ENCODE measurements at regions not wholly inside any gene's neighbourhood (a gene's known extent, or its start where the extent isn't known, plus 50 kb on each side); places are given as distances from the start of the nearest gene placed in this dataset.
"Not testable (repeated sequence)": the region's sequence is repeated elsewhere in the genome, so short reads cannot be mapped to it uniquely, and the experiment has no call there.

- H3K27me3 ChIP-seq (ENCODE audit: control insufficient read depth in 1 of 2, insufficient read depth in 2 of 2, low read length in 2 of 2) = no peaks in the 10 kb centered on the region
- H3K36me3 ChIP-seq (ENCODE audit: control insufficient read depth in 2 of 2, insufficient read depth in 2 of 2, low read length in 1 of 2) = no peaks in the 10 kb centered on the region
- no peak overlapping the region for H3K4me3 ChIP-seq (ENCODE audit: low read depth in 1 of 2, low read length in 2 of 2)
- peaks cover 0 to 2% of the 10 kb centered on the region in 2 donors for H3K4me1 ChIP-seq (ENCODE audit: control insufficient read depth in 2 of 2, insufficient read depth in 2 of 2, low read length in 1 of 2)
- 80 to 93% methylated on average over 1 of the region's 1 CpG for WGBS, 2 donors
- no peaks in the 10 kb centered on the region for H3K9me3 ChIP-seq (ENCODE audit: control insufficient read depth in 2 of 2, insufficient read depth in 1 of 2, low read depth in 1 of 2, low read length in 1 of 2)
- H3K27ac ChIP-seq (ENCODE audit: low read depth in 2 of 2, low read length in 1 of 2) = no peak overlapping the region
These were observed 564.2 kb downstream of the TMTC2 start for GRCh38 chr12:83250866-83251265.

GRCh38 chr12:83245156-83245555, 558.5 kb downstream of the TMTC2 start:
- Histone ChIP-seq H3K4me3 (ENCODE audit: low read depth in 1 of 2, low read length in 2 of 2) (no peak overlapping the region), H3K9me3 (ENCODE audit: control insufficient read depth in 2 of 2, insufficient read depth in 1 of 2, low read depth in 1 of 2, low read length in 1 of 2) (no peaks in the 10 kb centered on the region), H3K27me3 (ENCODE audit: control insufficient read depth in 1 of 2, insufficient read depth in 2 of 2, low read length in 2 of 2) (no peaks in the 10 kb centered on the region), H3K27ac (ENCODE audit: low read depth in 2 of 2, low read length in 1 of 2) (no peak overlapping the region), H3K4me1 (ENCODE audit: control insufficient read depth in 2 of 2, insufficient read depth in 2 of 2, low read length in 1 of 2) (peaks cover 0 to 2% of the 10 kb centered on the region in 2 donors), H3K36me3 (ENCODE audit: control insufficient read depth in 2 of 2, insufficient read depth in 2 of 2, low read length in 1 of 2) (no peaks in the 10 kb centered on the region)
- 80 to 86% methylated on average over 3 of the region's 3 CpGs for WGBS, 2 donors

- Histone ChIP-seq H3K27me3 (ENCODE audit: control insufficient read depth in 1 of 2, insufficient read depth in 2 of 2, low read length in 2 of 2) (no peaks in the 10 kb centered on the region), H3K4me3 (ENCODE audit: low read depth in 1 of 2, low read length in 2 of 2) (no peak overlapping the region), H3K36me3 (ENCODE audit: control insufficient read depth in 2 of 2, insufficient read depth in 2 of 2, low read length in 1 of 2) (no peaks in the 10 kb centered on the region), H3K27ac (ENCODE audit: low read depth in 2 of 2, low read length in 1 of 2) (no peak overlapping the region), H3K9me3 (ENCODE audit: control insufficient read depth in 2 of 2, insufficient read depth in 1 of 2, low read depth in 1 of 2, low read length in 1 of 2) (no peaks in the 10 kb centered on the region), H3K4me1 (ENCODE audit: control insufficient read depth in 2 of 2, insufficient read depth in 2 of 2, low read length in 1 of 2) (no peaks in the 10 kb centered on the region)
These were observed 557.3 kb downstream of the TMTC2 start for GRCh38 chr12:83244001-83244400.

- not testable (repeated sequence) for H3K4me3 ChIP-seq (ENCODE audit: low read depth in 1 of 2, low read length in 2 of 2); H3K4me1 ChIP-seq (ENCODE audit: control insufficient read depth in 2 of 2, insufficient read depth in 2 of 2, low read length in 1 of 2); H3K27ac ChIP-seq (ENCODE audit: low read depth in 2 of 2, low read length in 1 of 2); H3K9me3 ChIP-seq (ENCODE audit: control insufficient read depth in 2 of 2, insufficient read depth in 1 of 2, low read depth in 1 of 2, low read length in 1 of 2); H3K27me3 ChIP-seq (ENCODE audit: control insufficient read depth in 1 of 2, insufficient read depth in 2 of 2, low read length in 2 of 2); H3K36me3 ChIP-seq (ENCODE audit: control insufficient read depth in 2 of 2, insufficient read depth in 2 of 2, low read length in 1 of 2)
These were observed 547.3 kb downstream of the TMTC2 start for GRCh38 chr12:83233987-83234386.

- not testable (repeated sequence) for H3K27me3 ChIP-seq (ENCODE audit: control insufficient read depth in 1 of 2, insufficient read depth in 2 of 2, low read length in 2 of 2); H3K4me3 ChIP-seq (ENCODE audit: low read depth in 1 of 2, low read length in 2 of 2); H3K27ac ChIP-seq (ENCODE audit: low read depth in 2 of 2, low read length in 1 of 2); H3K36me3 ChIP-seq (ENCODE audit: control insufficient read depth in 2 of 2, insufficient read depth in 2 of 2, low read length in 1 of 2); H3K9me3 ChIP-seq (ENCODE audit: control insufficient read depth in 2 of 2, insufficient read depth in 1 of 2, low read depth in 1 of 2, low read length in 1 of 2); H3K4me1 ChIP-seq (ENCODE audit: control insufficient read depth in 2 of 2, insufficient read depth in 2 of 2, low read length in 1 of 2)
These were observed 540.3 kb downstream of the TMTC2 start for GRCh38 chr12:83226960-83227359.

- 93 to 94% methylated on average over 3 of the region's 3 CpGs for WGBS, 2 donors
- no peaks in the 10 kb centered on the region for H3K9me3 ChIP-seq (ENCODE audit: control insufficient read depth in 2 of 2, insufficient read depth in 1 of 2, low read depth in 1 of 2, low read length in 1 of 2)
- H3K27me3 ChIP-seq (ENCODE audit: control insufficient read depth in 1 of 2, insufficient read depth in 2 of 2, low read length in 2 of 2) = no peaks in the 10 kb centered on the region
- H3K27ac ChIP-seq (ENCODE audit: low read depth in 2 of 2, low read length in 1 of 2) = no peak overlapping the region
- H3K4me1 ChIP-seq (ENCODE audit: control insufficient read depth in 2 of 2, insufficient read depth in 2 of 2, low read length in 1 of 2) = no peaks in the 10 kb centered on the region
- H3K4me3 ChIP-seq (ENCODE audit: low read depth in 1 of 2, low read length in 2 of 2) = no peak overlapping the region
- no peaks in the 10 kb centered on the region for H3K36me3 ChIP-seq (ENCODE audit: control insufficient read depth in 2 of 2, insufficient read depth in 2 of 2, low read length in 1 of 2)
These were observed 539.1 kb downstream of the TMTC2 start for GRCh38 chr12:83225806-83226205.

GRCh38 chr12:83224012-83224411, 537.3 kb downstream of the TMTC2 start:
- no peaks in the 10 kb centered on the region for H3K9me3 ChIP-seq (ENCODE audit: control insufficient read depth in 2 of 2, insufficient read depth in 1 of 2, low read depth in 1 of 2, low read length in 1 of 2)
- no peaks in the 10 kb centered on the region for H3K4me1 ChIP-seq (ENCODE audit: control insufficient read depth in 2 of 2, insufficient read depth in 2 of 2, low read length in 1 of 2)
- 39 to 42% methylated on average over 5 of the region's 5 CpGs for WGBS, 2 donors
- H3K4me3 ChIP-seq (ENCODE audit: low read depth in 1 of 2, low read length in 2 of 2) = no peak overlapping the region
- no peaks in the 10 kb centered on the region for H3K27me3 ChIP-seq (ENCODE audit: control insufficient read depth in 1 of 2, insufficient read depth in 2 of 2, low read length in 2 of 2)
- no peak overlapping the region for H3K27ac ChIP-seq (ENCODE audit: low read depth in 2 of 2, low read length in 1 of 2)
- H3K36me3 ChIP-seq (ENCODE audit: control insufficient read depth in 2 of 2, insufficient read depth in 2 of 2, low read length in 1 of 2) = no peaks in the 10 kb centered on the region

- WGBS, 2 donors = 84% methylated on average over 2 of the region's 2 CpGs
- Histone ChIP-seq H3K36me3 (ENCODE audit: control insufficient read depth in 2 of 2, insufficient read depth in 2 of 2, low read length in 1 of 2) (no peaks in the 10 kb centered on the region), H3K4me3 (ENCODE audit: low read depth in 1 of 2, low read length in 2 of 2) (no peak overlapping the region), H3K4me1 (ENCODE audit: control insufficient read depth in 2 of 2, insufficient read depth in 2 of 2, low read length in 1 of 2) (no peaks in the 10 kb centered on the region), H3K27me3 (ENCODE audit: control insufficient read depth in 1 of 2, insufficient read depth in 2 of 2, low read length in 2 of 2) (no peaks in the 10 kb centered on the region), H3K9me3 (ENCODE audit: control insufficient read depth in 2 of 2, insufficient read depth in 1 of 2, low read depth in 1 of 2, low read length in 1 of 2) (no peaks in the 10 kb centered on the region), H3K27ac (ENCODE audit: low read depth in 2 of 2, low read length in 1 of 2) (no peak overlapping the region)
These were observed 534.1 kb downstream of the TMTC2 start for GRCh38 chr12:83220774-83221173.

GRCh38 chr12:83216230-83216629, 529.5 kb downstream of the TMTC2 start:
- Histone ChIP-seq H3K4me1 (ENCODE audit: control insufficient read depth in 2 of 2, insufficient read depth in 2 of 2, low read length in 1 of 2) (no peaks in the 10 kb centered on the region), H3K36me3 (ENCODE audit: control insufficient read depth in 2 of 2, insufficient read depth in 2 of 2, low read length in 1 of 2) (no peaks in the 10 kb centered on the region), H3K27ac (ENCODE audit: low read depth in 2 of 2, low read length in 1 of 2) (no peak overlapping the region), H3K9me3 (ENCODE audit: control insufficient read depth in 2 of 2, insufficient read depth in 1 of 2, low read depth in 1 of 2, low read length in 1 of 2) (no peaks in the 10 kb centered on the region), H3K4me3 (ENCODE audit: low read depth in 1 of 2, low read length in 2 of 2) (no peak overlapping the region), H3K27me3 (ENCODE audit: control insufficient read depth in 1 of 2, insufficient read depth in 2 of 2, low read length in 2 of 2) (no peaks in the 10 kb centered on the region)
- 89 to 92% methylated on average over 3 of the region's 3 CpGs for WGBS, 2 donors

- Histone ChIP-seq H3K4me1 (ENCODE audit: control insufficient read depth in 2 of 2, insufficient read depth in 2 of 2, low read length in 1 of 2) (no peaks in the 10 kb centered on the region), H3K27ac (ENCODE audit: low read depth in 2 of 2, low read length in 1 of 2) (no peak overlapping the region), H3K27me3 (ENCODE audit: control insufficient read depth in 1 of 2, insufficient read depth in 2 of 2, low read length in 2 of 2) (no peaks in the 10 kb centered on the region), H3K36me3 (ENCODE audit: control insufficient read depth in 2 of 2, insufficient read depth in 2 of 2, low read length in 1 of 2) (no peaks in the 10 kb centered on the region), H3K4me3 (ENCODE audit: low read depth in 1 of 2, low read length in 2 of 2) (no peak overlapping the region), H3K9me3 (ENCODE audit: control insufficient read depth in 2 of 2, insufficient read depth in 1 of 2, low read depth in 1 of 2, low read length in 1 of 2) (no peaks in the 10 kb centered on the region)
- 75 to 78% methylated on average over 1 of the region's 1 CpG for WGBS, 2 donors
These were observed 527.5 kb downstream of the TMTC2 start for GRCh38 chr12:83214185-83214584.

All from esophagus (tissue), 2 donors.